Chondrocyte (in vitro differentiated cells): ENCODE measurements at regions not wholly inside any gene's neighbourhood (a gene's known extent, or its start where the extent isn't known, plus 50 kb on each side); places are given as distances from the start of the nearest gene placed in this dataset.

Source experiments
- DNase-seq: peaks from one replicate; pipeline ENCODE4 v3.0.0; 2021; ENCODE audit warnings: mixed read lengths, low spot score
- H3K27ac Mint-ChIP-seq: one replicate; pipeline ENCODE4 v1.8.0; 2021; ENCODE audit warnings: mild to moderate bottlenecking, moderate library complexity, mixed read lengths; ENCODE audit not compliant: unreplicated experiment
- H3K27me3 Mint-ChIP-seq: 2 replicates; pipeline ENCODE4 v1.8.0; 2021; ENCODE audit warnings: low read depth, mixed read lengths
- H3K36me3 Mint-ChIP-seq: 2 replicates; pipeline ENCODE4 v1.8.0; 2021; ENCODE audit warnings: low read depth, mixed read lengths
- H3K4me1 Mint-ChIP-seq: 2 replicates; pipeline ENCODE4 v1.8.0; 2021; ENCODE audit warnings: low read depth, mild to moderate bottlenecking, mixed read lengths
- H3K4me3 Mint-ChIP-seq: one replicate; pipeline ENCODE4 v1.8.0; 2021; ENCODE audit warnings: mild to moderate bottlenecking, moderate library complexity, mixed read lengths; ENCODE audit not compliant: unreplicated experiment
- H3K9me3 Mint-ChIP-seq: 2 replicates; pipeline ENCODE4 v1.8.0; 2021; ENCODE audit warnings: low read depth, mixed read lengths
- TF ChIP-seq, protein P1 (sequence below): fragments of 200-600 bp; sonication (generic); IDR thresholded peaks from 2 replicates; pipeline ENCODE4 v1.5.0; 2021; ENCODE audit warnings: antibody characterized with exemption, mild to moderate bottlenecking, moderate library complexity

DNA sequence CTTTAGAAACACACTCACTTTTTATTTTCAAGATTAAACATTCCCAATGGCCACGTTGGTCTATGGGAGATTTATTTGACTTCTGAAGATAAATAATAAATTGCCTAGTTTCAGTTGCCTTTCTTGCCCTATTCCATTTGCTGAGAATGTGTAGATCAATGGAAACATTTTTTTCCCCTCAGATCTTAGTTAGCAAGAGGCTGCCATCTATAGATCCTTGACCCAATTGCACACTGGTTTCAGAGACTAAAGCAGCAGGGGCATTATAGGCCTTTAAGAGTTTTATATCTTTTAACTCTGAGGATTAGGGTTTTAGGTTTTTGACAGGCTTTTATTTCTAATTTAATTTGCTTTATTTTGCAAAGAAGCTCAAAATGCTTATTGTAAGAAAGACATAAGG is 163.2 kb upstream of the GPR26 start:
- Mint-ChIP-seq H3K4me1 (no peaks in the 10 kb centered on the region), H3K36me3 (no peaks in the 10 kb centered on the region), H3K9me3 (peaks cover 1% of the 10 kb centered on the region), H3K27me3 (peaks cover 6% of the 10 kb centered on the region), H3K4me3 (no peak overlapping the region), H3K27ac (no peak overlapping the region)
- TF ChIP-seq, protein P1, sequence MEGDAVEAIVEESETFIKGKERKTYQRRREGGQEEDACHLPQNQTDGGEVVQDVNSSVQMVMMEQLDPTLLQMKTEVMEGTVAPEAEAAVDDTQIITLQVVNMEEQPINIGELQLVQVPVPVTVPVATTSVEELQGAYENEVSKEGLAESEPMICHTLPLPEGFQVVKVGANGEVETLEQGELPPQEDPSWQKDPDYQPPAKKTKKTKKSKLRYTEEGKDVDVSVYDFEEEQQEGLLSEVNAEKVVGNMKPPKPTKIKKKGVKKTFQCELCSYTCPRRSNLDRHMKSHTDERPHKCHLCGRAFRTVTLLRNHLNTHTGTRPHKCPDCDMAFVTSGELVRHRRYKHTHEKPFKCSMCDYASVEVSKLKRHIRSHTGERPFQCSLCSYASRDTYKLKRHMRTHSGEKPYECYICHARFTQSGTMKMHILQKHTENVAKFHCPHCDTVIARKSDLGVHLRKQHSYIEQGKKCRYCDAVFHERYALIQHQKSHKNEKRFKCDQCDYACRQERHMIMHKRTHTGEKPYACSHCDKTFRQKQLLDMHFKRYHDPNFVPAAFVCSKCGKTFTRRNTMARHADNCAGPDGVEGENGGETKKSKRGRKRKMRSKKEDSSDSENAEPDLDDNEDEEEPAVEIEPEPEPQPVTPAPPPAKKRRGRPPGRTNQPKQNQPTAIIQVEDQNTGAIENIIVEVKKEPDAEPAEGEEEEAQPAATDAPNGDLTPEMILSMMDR = no peak
- DNase-seq = no peak

DNA sequence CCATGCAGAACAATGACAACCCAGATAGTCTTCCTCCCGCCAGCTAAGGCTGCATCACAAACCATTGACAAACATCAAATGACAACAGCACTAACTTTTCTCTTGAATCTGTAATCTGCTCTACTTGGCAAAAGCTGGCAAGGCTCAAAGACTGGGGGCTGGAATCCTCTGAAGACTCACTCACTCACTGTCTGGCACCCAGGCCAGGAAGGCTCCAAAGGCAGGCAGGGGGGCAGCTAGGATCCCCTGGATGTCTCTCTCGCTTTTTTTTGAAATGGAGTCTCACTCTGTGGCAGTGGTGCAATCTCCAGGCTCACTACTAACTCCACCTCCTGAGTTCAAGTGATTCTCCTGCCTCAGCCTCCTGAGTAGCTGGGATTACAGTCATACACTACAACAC is 159.7 kb upstream of the GPR26 start:
- no peaks in the 10 kb centered on the region for H3K36me3 Mint-ChIP-seq
- no peak overlapping the region for H3K4me3 Mint-ChIP-seq
- no peak overlapping the region for H3K27ac Mint-ChIP-seq
- H3K27me3 Mint-ChIP-seq = peaks cover 6% of the 10 kb centered on the region
- TF ChIP-seq, protein P1 = no peak
- peaks cover 5% of the 10 kb centered on the region for H3K9me3 Mint-ChIP-seq
- no peaks in the 10 kb centered on the region for H3K4me1 Mint-ChIP-seq
- DNase-seq = no peak

DNA sequence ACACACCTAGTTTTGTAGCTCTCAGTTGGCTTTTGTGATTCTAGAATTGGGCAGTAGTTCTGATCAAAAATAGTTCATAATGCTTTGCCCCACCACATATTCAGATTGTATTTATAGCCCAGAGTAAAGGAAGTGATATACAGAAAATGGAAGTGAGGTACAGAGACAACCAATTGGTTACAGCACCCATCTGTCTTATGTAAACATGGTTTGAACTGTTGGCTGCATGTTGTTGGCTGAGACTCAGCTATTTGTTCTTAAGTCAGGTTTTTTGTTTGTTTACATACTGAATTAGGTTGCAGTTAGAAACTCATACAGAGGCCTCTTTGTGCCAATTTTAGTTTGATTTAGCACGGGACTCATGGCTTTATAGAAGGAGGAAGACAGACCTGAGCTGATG is 158.9 kb upstream of the GPR26 start:
- Mint-ChIP-seq H3K4me3 (no peak overlapping the region), H3K9me3 (peaks cover 5% of the 10 kb centered on the region), H3K27ac (no peak overlapping the region), H3K27me3 (peaks cover 1% of the 10 kb centered on the region), H3K4me1 (no peaks in the 10 kb centered on the region), H3K36me3 (no peaks in the 10 kb centered on the region)
- TF ChIP-seq, protein P1 = no peak
- no peak for DNase-seq

DNA sequence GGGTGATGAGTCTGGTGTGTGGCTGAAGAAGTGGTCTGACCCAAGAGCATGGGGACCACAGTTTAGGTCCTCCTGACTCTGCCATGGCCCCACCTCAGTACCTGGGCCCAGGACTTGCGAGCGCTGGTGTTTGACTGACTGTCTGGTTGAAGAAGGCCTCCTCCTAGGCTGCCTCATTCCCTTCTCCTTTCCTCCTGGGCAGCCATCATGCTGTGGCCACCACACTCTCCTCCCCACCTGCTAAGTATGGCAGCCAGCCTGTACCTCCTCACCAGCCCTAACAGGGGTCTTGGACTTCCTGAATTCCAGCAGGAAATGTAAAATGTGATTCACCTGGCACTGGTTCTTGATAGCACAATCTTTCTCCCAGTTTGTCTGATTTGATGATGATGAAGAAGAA is 156.8 kb upstream of the GPR26 start:
- no peaks in the 10 kb centered on the region for H3K36me3 Mint-ChIP-seq
- no peak overlapping the region for H3K27ac Mint-ChIP-seq
- peaks cover 1% of the 10 kb centered on the region for H3K27me3 Mint-ChIP-seq
- peaks cover 5% of the 10 kb centered on the region for H3K9me3 Mint-ChIP-seq
- no peak overlapping the region for H3K4me3 Mint-ChIP-seq
- TF ChIP-seq, protein P1 = no peak
- no peak for DNase-seq
- no peaks in the 10 kb centered on the region for H3K4me1 Mint-ChIP-seq

DNA sequence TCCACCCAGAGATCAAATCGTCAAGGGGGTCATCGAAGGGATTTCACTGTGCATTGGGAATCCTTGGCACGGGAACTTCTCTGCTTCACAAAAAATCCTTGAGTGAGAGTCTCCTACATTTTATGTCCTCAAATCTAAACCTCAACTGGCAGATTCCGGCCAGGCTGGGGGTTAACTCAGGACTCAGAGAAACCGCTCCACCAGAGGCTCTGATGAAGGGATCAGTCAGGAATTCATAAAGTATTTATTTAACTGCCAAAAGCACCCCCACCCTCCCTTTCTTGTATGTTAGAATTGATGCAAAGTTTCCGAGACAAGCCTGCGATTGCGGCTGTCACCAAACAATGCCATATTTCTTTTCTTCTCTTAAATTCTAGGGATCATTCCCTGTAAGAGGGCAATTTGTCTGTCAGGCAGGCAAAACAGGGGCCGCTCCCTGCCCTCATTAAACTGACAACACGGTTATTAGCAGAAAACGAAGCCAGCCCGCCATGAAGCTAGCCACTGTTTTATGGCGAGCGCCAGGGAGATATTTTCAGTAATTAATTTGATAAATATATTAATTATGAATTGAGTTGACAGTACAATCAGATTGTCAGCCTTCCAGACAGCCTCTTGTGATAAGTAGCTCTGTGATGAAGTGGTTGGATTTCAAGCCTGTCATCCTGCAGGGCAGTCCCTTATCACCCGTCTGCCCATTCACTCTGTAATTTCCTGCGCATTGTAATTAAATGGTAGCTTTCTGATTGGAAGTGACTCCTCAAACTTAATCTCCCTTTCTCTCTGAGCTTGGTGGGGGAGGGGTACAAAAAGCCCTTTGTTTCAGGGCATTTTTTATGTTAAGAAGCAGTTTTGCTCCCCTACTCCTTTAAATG is 153.0 kb upstream of the GPR26 start:
- DNase-seq = no peak
- Mint-ChIP-seq H3K27me3 (peaks cover 3% of the 10 kb centered on the region), H3K27ac (no peak overlapping the region), H3K9me3 (peaks cover 2% of the 10 kb centered on the region), H3K4me1 (no peaks in the 10 kb centered on the region), H3K36me3 (no peaks in the 10 kb centered on the region), H3K4me3 (no peak overlapping the region)
- TF ChIP-seq, protein P1 = no peak
